Lower leg skin (tissue), 3 donors: ENCODE measurements at regions not wholly inside any gene's neighbourhood (a gene's known extent, or its start where the extent isn't known, plus 50 kb on each side); places are given as distances from the start of the nearest gene placed in this dataset.

ENCODE experiments used
- CTCF ChIP-seq, 3 donors: fragments of 450-650 bp; IDR thresholded peaks; one replicate each; pipeline ENCODE4 v1.5.1; 2016; ENCODE audit warnings: antibody characterized with exemption in 3 of 3, mild to moderate bottlenecking in 3 of 3, moderate library complexity in 2 of 3
- POLR2A ChIP-seq, 2 donors: fragments of 450-650 bp; IDR thresholded peaks; one replicate each; pipeline ENCODE4 v1.6.1; 2016 to 2017; ENCODE audit warnings: antibody characterized with exemption in 2 of 2, mild to moderate bottlenecking in 1 of 2, moderate library complexity in 1 of 2

DNA sequence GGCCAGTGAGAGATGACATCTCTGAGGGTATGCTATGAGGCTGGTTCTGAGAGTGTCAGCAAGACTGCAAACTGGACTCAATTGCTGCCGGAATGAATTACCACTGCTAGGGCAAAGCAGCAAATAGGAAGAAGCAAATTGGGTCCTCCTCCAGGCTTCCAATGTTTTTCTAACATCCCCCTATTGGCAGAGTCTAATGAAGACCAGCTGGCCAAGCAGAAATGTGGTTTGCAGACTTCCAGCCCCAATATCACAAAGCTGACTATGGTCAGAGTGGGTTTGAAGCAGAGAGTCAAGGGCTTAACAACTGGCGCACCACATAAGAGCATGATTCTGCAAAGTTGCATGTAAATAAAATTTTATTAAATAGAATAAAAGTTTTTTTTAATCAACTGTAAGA is 225.4 kb upstream of the GLRA2 start:
- TF ChIP-seq POLR2A (IDR thresholded peaks at IDR 0.05) (no peak), CTCF (IDR thresholded peaks at IDR 0.05) (no peak)
